Parathyroid adenoma (tissue), 2 donors: ENCODE measurements at regions not wholly inside any gene's neighbourhood (a gene's known extent, or its start where the extent isn't known, plus 50 kb on each side); places are given as distances from the start of the nearest gene placed in this dataset.

Experiments
- H2AFZ ChIP-seq: fragments of 300-600 bp; sonication (generic); one replicate; pipeline ENCODE4 v1.7.0; 2017; ENCODE audit warnings: antibody characterized with exemption, mild to moderate bottlenecking
- H3K27ac ChIP-seq: fragments of 300-600 bp; sonication (generic); one replicate; pipeline ENCODE4 v1.7.0; 2017
- H3K27me3 ChIP-seq: fragments of 300-600 bp; sonication (generic); one replicate; pipeline ENCODE4 v1.7.0; 2017; ENCODE audit warnings: low read length; ENCODE audit not compliant: control insufficient read depth, insufficient read depth
- H3K36me3 ChIP-seq: fragments of 300-600 bp; sonication (generic); one replicate; pipeline ENCODE4 v1.7.0; 2017; ENCODE audit warnings: low read length; ENCODE audit not compliant: control insufficient read depth, insufficient read depth
- H3K4me1 ChIP-seq: fragments of 300-600 bp; sonication (generic); one replicate; pipeline ENCODE4 v1.7.0; 2017; ENCODE audit warnings: control low read depth
- H3K4me2 ChIP-seq: fragments of 300-600 bp; sonication (generic); one replicate; pipeline ENCODE4 v1.7.0; 2017; ENCODE audit warnings: low read length
- H3K4me3 ChIP-seq: fragments of 300-600 bp; sonication (generic); one replicate; pipeline ENCODE4 v1.7.0; 2017; ENCODE audit warnings: low read depth, low read length
- H3K79me2 ChIP-seq: fragments of 300-600 bp; sonication (generic); one replicate; pipeline ENCODE4 v1.7.0; 2017; ENCODE audit warnings: control low read depth
- H3K9ac ChIP-seq: fragments of 300-600 bp; sonication (generic); one replicate; pipeline ENCODE4 v1.7.0; 2017; ENCODE audit warnings: mild to moderate bottlenecking
- H3K9me3 ChIP-seq: fragments of 300-600 bp; sonication (generic); one replicate; pipeline ENCODE4 v1.7.0; 2017; ENCODE audit warnings: low read length; ENCODE audit not compliant: control insufficient read depth
- TF ChIP-seq, protein P1 (sequence below): fragments of 300-600 bp; sonication (generic); IDR thresholded peaks from one replicate; pipeline ENCODE4 v1.7.0; 2017; ENCODE audit warnings: antibody characterized with exemption, mild to moderate bottlenecking
- donor health status: primary hyperparathyroidism.

DNA sequence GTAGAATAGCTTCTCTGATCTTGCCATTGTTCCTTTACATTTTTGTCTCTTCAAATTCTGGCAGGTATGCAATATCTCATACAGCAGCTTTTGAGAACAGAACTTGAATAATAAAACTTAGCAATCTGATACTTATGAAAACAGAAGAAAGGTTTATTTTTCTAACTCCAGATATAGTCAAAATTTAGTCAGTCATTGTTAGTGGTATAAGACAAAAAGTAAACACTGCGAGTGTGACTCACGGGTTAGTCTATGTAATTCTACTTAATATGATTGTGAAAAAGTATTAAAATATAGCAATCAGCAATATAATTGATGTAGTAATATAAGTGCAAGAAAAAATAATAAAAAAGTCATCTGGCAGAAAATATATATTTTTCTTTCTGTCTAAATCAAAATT, 910.4 kb downstream of the DNAH5 start:
- TF ChIP-seq, protein P1, sequence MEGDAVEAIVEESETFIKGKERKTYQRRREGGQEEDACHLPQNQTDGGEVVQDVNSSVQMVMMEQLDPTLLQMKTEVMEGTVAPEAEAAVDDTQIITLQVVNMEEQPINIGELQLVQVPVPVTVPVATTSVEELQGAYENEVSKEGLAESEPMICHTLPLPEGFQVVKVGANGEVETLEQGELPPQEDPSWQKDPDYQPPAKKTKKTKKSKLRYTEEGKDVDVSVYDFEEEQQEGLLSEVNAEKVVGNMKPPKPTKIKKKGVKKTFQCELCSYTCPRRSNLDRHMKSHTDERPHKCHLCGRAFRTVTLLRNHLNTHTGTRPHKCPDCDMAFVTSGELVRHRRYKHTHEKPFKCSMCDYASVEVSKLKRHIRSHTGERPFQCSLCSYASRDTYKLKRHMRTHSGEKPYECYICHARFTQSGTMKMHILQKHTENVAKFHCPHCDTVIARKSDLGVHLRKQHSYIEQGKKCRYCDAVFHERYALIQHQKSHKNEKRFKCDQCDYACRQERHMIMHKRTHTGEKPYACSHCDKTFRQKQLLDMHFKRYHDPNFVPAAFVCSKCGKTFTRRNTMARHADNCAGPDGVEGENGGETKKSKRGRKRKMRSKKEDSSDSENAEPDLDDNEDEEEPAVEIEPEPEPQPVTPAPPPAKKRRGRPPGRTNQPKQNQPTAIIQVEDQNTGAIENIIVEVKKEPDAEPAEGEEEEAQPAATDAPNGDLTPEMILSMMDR: no peak
- H2AFZ ChIP-seq: no peak overlapping the region
- no peaks in the 10 kb centered on the region for H3K9me3 ChIP-seq
- H3K9ac ChIP-seq: no peak overlapping the region
- no peak overlapping the region for H3K4me2 ChIP-seq
- no peaks in the 10 kb centered on the region for H3K4me1 ChIP-seq
- no peaks in the 10 kb centered on the region for H3K36me3 ChIP-seq
- no peak overlapping the region for H3K27ac ChIP-seq
- no peaks in the 10 kb centered on the region for H3K79me2 ChIP-seq
- H3K27me3 ChIP-seq: no peaks in the 10 kb centered on the region
- no peak overlapping the region for H3K4me3 ChIP-seq

DNA sequence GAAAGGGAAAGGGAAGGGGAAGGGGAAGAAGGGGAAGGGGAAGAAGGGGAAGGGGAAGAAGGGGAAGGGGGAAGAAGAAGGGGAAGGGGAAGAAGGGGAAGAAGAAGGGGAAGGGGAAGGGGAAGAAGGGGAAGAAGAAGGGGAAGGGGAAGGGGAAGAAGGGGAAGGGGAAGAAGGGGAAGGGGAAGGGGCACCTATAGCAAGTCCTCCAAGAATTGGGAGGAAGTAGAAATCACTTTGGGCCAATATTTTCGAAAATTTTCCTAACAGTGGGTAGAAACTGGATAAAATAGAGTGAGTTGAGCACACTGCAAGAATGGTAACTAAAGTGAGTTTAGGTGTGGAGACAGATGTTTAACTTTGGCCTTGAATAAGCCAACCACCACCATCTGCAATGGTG, 915.3 kb downstream of the DNAH5 start:
- Histone ChIP-seq H3K4me3 (no peak overlapping the region), H3K4me1 (no peaks in the 10 kb centered on the region), H3K9me3 (no peaks in the 10 kb centered on the region), H3K79me2 (no peaks in the 10 kb centered on the region), H3K27ac (no peak overlapping the region), H3K27me3 (no peaks in the 10 kb centered on the region), H3K36me3 (no peaks in the 10 kb centered on the region), H3K9ac (no peak overlapping the region), H3K4me2 (no peak overlapping the region), H2AFZ (no peak overlapping the region)
- TF ChIP-seq, protein P1: no peak

DNA sequence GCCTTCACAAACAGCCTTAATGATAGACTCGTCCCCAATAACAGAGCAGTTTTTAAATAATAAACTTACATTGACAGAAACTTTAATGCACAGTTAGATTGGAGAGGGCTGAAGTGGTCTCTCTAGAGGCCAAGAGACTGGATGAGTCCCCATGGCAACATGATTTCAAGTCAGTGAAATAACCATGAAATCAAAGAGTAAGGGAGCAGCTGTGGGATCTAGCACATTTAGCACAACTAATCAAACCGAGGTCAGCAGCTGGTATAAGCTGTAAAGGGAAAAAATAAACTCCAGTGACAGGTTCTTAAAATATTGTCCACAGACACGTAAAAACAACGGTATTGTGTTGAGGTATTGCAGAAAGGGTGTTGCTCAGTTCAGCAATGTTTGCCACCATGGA, 916.6 kb downstream of the DNAH5 start:
- Histone ChIP-seq H2AFZ (no peak overlapping the region), H3K9me3 (no peaks in the 10 kb centered on the region), H3K4me2 (no peak overlapping the region), H3K4me1 (no peaks in the 10 kb centered on the region), H3K4me3 (no peak overlapping the region), H3K27me3 (no peaks in the 10 kb centered on the region), H3K27ac (no peak overlapping the region), H3K79me2 (no peaks in the 10 kb centered on the region), H3K36me3 (no peaks in the 10 kb centered on the region), H3K9ac (no peak overlapping the region)
- TF ChIP-seq, protein P1: no peak

DNA sequence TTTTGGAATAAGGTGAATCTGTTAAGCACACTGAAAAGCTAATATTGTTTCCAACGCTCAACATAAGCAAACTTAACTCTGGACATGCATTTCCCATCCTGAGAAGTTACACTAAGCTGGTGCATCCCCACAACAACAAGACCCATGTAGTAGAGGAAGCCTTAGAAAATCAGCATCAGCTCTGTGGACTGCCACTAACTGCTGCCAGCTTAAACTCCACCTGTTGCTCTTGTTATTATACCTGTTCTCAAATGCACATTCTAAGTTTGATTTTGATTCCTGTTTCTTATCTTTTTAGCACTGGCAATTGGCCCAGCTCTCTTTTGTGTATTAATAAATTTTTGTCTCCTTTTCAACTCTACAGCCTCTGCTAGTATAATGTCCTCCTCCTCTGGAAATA, 924.8 kb downstream of the DNAH5 start:
- no peak overlapping the region for H3K4me3 ChIP-seq
- TF ChIP-seq, protein P1: no peak
- no peaks in the 10 kb centered on the region for H3K4me1 ChIP-seq
- H3K36me3 ChIP-seq: no peaks in the 10 kb centered on the region
- H3K9me3 ChIP-seq: no peaks in the 10 kb centered on the region
- H3K27me3 ChIP-seq: no peaks in the 10 kb centered on the region
- H3K4me2 ChIP-seq: no peak overlapping the region
- no peaks in the 10 kb centered on the region for H3K79me2 ChIP-seq
- no peak overlapping the region for H3K27ac ChIP-seq
- no peak overlapping the region for H3K9ac ChIP-seq
- H2AFZ ChIP-seq: no peak overlapping the region

DNA sequence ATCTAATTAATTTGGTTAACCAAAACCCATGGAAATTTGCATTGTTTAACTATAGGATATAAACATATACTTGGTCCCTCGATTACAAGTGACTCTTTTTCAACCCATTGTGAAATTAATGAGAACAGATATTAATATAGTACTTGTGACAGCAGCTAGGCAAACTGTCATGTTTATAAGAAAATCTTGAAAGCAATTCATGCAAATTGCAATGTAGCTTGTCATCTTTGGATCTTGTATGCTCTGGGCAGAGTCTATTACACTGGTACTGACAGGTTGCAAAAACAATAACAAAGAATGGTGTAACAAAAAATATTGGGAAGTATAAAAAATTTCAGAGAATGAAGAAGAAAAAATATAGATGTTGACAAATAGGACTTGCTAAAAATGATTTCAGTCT, 941.0 kb downstream of the DNAH5 start:
- Histone ChIP-seq H3K4me3 (no peak overlapping the region), H3K4me2 (no peak overlapping the region), H2AFZ (no peak overlapping the region), H3K27ac (no peak overlapping the region), H3K36me3 (no peaks in the 10 kb centered on the region), H3K4me1 (no peaks in the 10 kb centered on the region), H3K9ac (no peak overlapping the region), H3K27me3 (no peaks in the 10 kb centered on the region), H3K79me2 (no peaks in the 10 kb centered on the region), H3K9me3 (no peaks in the 10 kb centered on the region)
- TF ChIP-seq, protein P1: no peak
